ENCODE measurements at regions not wholly inside any gene's neighbourhood (a gene's known extent, or its start where the extent isn't known, plus 50 kb on each side); places are given as distances from the start of the nearest gene placed in this dataset.

GRCh38 chr16:50984688-50985087 is 166.4 kb downstream of the SALL1 start:
- TF ChIP-seq CTCF (IDR thresholded peaks at IDR 0.05; ENCODE audit: poor library complexity) (no peak), EZH2phosphoT487 (IDR thresholded peaks at IDR 0.05; ENCODE audit: low read depth, severe bottlenecking, unreplicated experiment) (no peak)
